Chondrocyte (in vitro differentiated cells): ENCODE measurements at regions not wholly inside any gene's neighbourhood (a gene's known extent, or its start where the extent isn't known, plus 50 kb on each side); places are given as distances from the start of the nearest gene placed in this dataset.
"Not testable (repeated sequence)": the region's sequence is repeated elsewhere in the genome, so short reads cannot be mapped to it uniquely, and the experiment has no call there.

ENCODE experiments used
- DNase-seq: peaks from one replicate; pipeline ENCODE4 v3.0.0; 2021; ENCODE audit warnings: mixed read lengths, low spot score
- H3K27ac Mint-ChIP-seq: one replicate; pipeline ENCODE4 v1.8.0; 2021; ENCODE audit warnings: mild to moderate bottlenecking, moderate library complexity, mixed read lengths; ENCODE audit not compliant: unreplicated experiment
- H3K27me3 Mint-ChIP-seq: 2 replicates; pipeline ENCODE4 v1.8.0; 2021; ENCODE audit warnings: low read depth, mixed read lengths
- H3K36me3 Mint-ChIP-seq: 2 replicates; pipeline ENCODE4 v1.8.0; 2021; ENCODE audit warnings: low read depth, mixed read lengths
- H3K4me1 Mint-ChIP-seq: 2 replicates; pipeline ENCODE4 v1.8.0; 2021; ENCODE audit warnings: low read depth, mild to moderate bottlenecking, mixed read lengths
- H3K4me3 Mint-ChIP-seq: one replicate; pipeline ENCODE4 v1.8.0; 2021; ENCODE audit warnings: mild to moderate bottlenecking, moderate library complexity, mixed read lengths; ENCODE audit not compliant: unreplicated experiment
- H3K9me3 Mint-ChIP-seq: 2 replicates; pipeline ENCODE4 v1.8.0; 2021; ENCODE audit warnings: low read depth, mixed read lengths

DNA sequence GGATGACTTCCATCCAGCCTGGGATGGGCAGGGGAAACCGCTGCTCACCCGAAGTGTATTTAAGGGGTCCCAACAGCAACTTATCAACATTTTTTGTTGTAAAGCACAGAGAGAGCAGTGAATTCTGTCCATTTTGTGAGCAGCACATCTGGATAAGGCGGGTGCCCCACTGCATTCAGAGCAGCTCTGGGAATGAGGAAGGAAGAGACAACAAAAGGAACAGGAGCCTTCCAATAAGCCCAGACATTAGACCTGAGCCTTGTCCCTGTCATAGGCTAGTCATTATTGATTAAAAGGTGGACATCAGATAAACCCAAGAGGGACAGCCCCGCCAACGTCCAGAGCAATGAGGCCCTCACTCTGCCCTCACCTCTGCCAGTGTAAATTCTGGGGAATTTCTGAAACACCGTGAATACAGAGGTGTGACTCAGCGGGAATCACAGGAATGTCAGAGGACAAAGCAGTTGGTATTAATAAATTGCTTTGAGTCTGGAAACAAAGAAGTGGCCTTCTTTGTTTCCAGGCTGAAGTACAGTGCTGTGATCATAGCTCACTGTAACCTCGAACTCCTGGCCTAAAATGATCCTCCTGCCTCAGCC is 78.2 kb upstream of the PLGLB2 start:
- H3K9me3 Mint-ChIP-seq, H3K36me3 Mint-ChIP-seq, DNase-seq, H3K27ac Mint-ChIP-seq, H3K27me3 Mint-ChIP-seq, H3K4me1 Mint-ChIP-seq, H3K4me3 Mint-ChIP-seq: not testable (repeated sequence)

DNA sequence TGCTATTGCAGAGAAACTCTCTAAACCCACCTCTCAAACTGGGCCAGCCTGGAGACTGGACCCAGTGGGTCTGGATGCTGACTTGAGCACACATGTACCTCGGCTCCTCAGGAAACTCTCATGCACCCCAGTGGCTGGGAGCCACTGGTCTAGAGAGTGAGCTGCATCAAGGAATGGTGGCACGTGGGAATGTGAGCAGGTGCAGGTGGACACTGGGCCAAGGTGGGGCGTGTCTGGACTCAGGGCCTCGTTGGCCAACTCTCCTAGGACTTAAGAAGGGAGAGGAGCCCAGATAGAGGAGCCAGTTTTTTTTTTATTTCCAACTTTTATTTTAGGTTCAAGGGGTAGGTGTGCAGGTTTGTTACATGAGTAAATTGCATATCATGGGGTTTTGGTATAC is 75.5 kb upstream of the PLGLB2 start:
- H3K9me3 Mint-ChIP-seq, H3K27me3 Mint-ChIP-seq, H3K4me3 Mint-ChIP-seq, H3K4me1 Mint-ChIP-seq, H3K27ac Mint-ChIP-seq, H3K36me3 Mint-ChIP-seq, DNase-seq: not testable (repeated sequence)

DNA sequence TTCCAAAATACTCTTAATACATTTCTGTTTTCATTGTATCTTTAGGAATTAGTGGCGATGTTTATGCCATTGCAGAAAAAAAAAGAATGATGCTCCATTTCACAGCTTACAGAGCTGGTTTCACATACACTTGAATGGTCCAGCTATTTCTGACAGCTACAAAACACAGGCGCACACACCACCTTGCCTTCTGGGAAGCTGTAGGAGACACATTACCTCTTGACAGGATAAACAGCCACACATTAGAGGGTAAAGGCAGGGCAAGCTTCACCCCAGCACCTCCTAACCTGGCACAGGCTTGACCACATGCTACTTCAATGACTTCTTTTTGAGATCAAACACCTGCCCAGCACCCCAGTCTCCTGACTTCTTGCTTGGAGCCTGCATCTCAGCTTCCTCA is 73.2 kb upstream of the PLGLB2 start:
- H3K36me3 Mint-ChIP-seq, H3K4me1 Mint-ChIP-seq, H3K27ac Mint-ChIP-seq, H3K4me3 Mint-ChIP-seq, DNase-seq, H3K27me3 Mint-ChIP-seq, H3K9me3 Mint-ChIP-seq: not testable (repeated sequence)

DNA sequence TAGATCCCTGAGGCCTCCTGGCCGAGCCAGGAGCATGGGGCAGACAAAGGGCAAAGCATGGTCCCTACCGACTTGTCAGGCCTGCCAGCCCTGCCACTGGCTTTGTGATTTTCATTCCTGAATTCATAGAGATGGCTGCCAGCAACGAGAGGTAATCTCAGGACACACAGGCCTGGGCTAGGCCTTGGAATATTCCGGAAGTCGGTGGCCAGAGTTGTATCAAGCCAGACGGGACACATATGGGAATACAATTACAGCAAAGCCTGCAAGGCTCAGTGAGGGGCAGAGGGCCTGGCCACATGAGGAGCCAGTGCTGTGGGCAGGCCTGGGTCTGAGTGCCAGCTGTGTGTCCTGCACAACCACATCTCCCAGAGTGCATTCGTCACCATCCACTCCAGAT is 72.4 kb upstream of the PLGLB2 start:
- H3K27me3 Mint-ChIP-seq, H3K9me3 Mint-ChIP-seq, H3K27ac Mint-ChIP-seq, H3K4me1 Mint-ChIP-seq, H3K36me3 Mint-ChIP-seq, DNase-seq, H3K4me3 Mint-ChIP-seq: not testable (repeated sequence)

DNA sequence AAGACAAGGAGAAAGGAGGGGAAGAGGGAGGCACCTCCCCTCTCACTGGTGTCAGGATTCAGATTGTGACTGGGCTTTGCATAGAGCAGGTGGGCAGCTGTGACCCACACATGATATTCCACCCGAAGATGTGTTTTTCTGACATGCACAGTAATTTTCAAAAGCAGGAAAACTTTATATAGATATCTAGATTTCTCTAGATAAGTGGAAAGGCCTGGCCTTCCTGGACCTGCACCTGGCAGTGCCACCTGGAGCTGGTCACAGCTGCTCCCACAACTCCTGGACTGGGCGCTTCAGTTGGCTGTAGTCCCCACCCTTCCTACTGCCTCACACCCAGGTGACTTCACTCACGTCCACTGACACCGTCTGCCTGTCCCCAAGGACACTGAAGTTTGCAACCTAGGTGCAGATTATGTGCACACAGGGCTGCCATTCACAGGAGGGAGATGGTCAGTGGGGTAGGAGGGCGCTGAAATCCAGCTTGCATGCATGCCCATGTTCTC is 70.4 kb upstream of the PLGLB2 start:
- not testable (repeated sequence) for H3K27me3 Mint-ChIP-seq, H3K4me1 Mint-ChIP-seq, H3K9me3 Mint-ChIP-seq, H3K4me3 Mint-ChIP-seq, DNase-seq, H3K27ac Mint-ChIP-seq, H3K36me3 Mint-ChIP-seq

DNA sequence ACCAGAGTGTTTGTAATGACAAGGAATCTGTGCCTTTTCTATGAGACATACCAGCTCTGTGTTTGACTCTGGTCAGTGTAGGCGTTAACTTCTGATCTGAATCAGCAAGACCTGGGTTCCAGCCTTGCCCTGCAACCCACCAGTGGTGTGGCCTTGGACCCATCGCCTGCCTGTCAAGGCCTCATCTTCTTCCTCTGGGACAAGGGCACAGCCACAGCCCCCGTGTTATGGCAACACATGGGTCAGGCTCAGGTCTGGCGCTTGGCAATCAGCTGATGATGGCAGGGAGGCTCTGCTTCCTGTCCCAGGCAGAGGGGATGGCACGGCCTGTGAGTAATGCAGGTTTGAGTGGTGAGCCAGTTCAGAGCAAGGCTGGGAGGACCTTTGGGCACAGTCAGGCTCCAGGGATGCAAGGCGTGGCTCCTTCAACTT is 69.1 kb upstream of the PLGLB2 start:
- not testable (repeated sequence) for H3K36me3 Mint-ChIP-seq, H3K27me3 Mint-ChIP-seq, H3K4me1 Mint-ChIP-seq, H3K9me3 Mint-ChIP-seq, DNase-seq, H3K27ac Mint-ChIP-seq, H3K4me3 Mint-ChIP-seq

DNA sequence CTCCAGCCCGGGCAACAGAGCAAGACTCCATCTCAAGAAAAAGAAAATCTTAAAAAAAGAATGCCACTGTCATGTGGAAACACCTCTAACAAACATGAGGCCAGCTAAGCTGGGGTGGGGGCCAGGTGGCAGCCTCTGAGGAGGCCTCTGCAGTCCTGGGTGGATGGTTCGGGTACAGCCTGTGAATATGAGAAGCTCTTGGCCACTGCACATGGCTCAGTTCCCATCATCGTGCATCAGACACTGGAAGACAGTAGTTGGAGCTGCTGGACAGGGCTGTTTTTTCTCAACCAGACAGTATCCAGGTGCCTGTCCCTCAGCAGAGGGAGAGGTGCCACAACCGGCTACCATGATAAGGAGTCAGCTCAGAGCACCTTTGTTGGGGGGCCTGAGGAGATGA is 67.9 kb upstream of the PLGLB2 start:
- not testable (repeated sequence) for H3K27me3 Mint-ChIP-seq, H3K4me3 Mint-ChIP-seq, DNase-seq, H3K9me3 Mint-ChIP-seq, H3K4me1 Mint-ChIP-seq, H3K36me3 Mint-ChIP-seq, H3K27ac Mint-ChIP-seq

DNA sequence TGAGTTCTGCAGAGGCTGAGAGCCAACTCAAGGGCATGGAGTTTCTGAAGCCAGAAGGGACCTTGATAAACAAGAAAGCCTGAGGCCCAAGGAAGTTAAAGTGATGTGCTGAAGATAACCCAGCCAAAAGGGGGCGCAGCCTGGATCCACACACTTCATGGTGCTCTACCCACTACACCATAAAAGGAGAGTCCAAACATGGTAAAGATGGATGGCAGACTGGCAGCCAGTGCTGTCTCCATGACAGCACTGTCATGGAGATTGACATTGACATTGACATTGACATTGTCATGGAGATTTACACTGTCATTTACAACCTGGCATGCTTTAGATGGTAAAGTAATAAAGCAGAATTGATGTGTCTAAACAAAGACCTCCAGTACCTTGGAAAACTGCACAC is 67.2 kb upstream of the PLGLB2 start:
- not testable (repeated sequence) for H3K9me3 Mint-ChIP-seq, H3K4me1 Mint-ChIP-seq, H3K27ac Mint-ChIP-seq, DNase-seq, H3K27me3 Mint-ChIP-seq, H3K4me3 Mint-ChIP-seq, H3K36me3 Mint-ChIP-seq

DNA sequence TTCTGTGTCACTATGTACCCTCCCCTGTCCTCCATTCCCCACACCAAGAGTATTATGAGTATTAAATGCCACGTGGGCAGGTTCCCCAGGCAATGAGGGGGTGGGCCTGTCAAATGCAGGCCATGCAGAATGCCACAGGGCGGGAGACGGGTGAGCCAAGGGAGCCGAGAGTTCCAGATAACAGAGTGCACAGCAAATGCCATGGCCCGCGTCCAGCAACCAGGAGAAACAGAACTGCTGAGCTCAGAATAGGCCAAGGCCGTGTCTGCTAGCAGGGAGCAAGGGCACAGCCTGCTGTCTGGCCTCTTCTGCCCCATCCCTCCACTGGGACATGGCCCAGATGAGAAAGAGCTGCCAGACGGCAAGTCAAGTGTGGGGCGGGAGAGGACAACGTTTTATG is 64.4 kb upstream of the PLGLB2 start:
- H3K4me1 Mint-ChIP-seq, H3K4me3 Mint-ChIP-seq, H3K27me3 Mint-ChIP-seq, H3K36me3 Mint-ChIP-seq, H3K9me3 Mint-ChIP-seq, DNase-seq, H3K27ac Mint-ChIP-seq: not testable (repeated sequence)

DNA sequence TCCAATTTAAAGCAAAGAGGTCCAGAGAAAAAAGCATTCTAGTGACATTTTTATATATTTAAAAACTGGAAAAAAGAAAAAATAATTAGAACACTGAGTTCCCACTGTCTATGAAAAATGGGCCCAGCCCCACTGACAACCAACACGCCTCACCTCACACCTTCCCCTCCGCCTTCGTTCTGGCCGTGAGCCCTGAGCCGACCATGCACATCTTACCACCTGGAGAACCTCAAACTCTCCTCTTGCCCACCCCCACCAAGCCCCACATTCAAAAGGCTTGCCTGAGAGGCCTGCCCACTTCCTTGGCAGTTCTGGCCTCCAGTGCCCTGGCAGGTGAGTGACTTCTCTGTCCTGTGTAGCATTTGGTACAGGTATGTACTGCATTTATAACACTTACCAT is 63.9 kb upstream of the PLGLB2 start:
- not testable (repeated sequence) for H3K36me3 Mint-ChIP-seq, H3K27me3 Mint-ChIP-seq, H3K4me1 Mint-ChIP-seq, H3K4me3 Mint-ChIP-seq, H3K27ac Mint-ChIP-seq, H3K9me3 Mint-ChIP-seq, DNase-seq

DNA sequence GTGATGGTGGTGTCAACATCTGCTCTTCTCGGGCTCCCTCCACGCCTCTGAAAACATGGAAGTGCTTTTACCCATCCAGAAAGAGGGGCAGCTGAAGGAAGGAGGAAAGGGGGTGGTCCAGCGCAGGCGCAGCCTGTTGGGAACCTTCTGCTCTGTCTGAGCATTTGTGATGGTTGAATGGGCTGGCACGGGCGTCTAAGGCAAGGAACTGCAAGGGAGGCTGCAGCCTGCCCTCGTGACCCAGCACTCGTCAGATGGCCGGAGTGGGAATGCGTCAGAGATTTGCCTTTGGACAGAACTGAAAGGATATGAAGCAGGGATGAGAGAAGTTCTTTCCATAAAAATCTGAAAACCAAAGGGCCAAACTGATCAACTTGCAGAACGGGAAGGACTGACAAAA is 62.3 kb upstream of the PLGLB2 start:
- H3K9me3 Mint-ChIP-seq, H3K4me1 Mint-ChIP-seq, H3K36me3 Mint-ChIP-seq, H3K4me3 Mint-ChIP-seq, H3K27me3 Mint-ChIP-seq, DNase-seq, H3K27ac Mint-ChIP-seq: not testable (repeated sequence)

DNA sequence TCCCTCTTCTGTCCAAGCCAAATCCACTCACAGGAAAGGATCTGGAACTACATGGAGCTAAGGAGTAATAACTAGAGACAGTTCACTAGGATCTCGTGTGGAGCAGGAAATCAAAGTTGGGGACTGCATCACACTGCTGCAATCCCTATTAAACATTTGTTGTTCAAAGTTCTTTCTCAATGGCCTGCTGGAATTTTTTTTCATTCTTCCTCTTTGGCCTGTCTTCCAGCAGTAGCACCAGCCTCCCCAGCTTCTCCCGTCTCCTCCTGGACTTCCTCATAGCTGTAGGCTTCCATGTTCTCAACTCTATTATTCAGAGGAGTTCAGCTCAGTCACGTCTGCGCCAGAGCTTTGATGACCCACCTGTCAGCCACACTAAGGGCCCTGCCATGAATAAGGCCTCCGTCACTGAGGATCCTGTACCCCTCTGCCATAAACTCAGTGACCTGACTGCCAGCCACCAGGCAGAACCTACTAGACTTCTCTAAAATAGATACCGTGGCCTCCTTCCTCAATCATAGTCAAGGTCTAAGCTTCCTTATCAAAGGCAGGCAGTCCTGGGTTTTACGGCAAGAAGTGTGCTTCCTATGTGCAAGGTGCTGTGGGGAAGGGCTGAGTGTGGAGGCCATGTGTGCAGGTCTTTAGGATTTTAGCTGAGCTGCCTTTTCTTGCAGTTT is 60.9 kb upstream of the PLGLB2 start:
- not testable (repeated sequence) for H3K27ac Mint-ChIP-seq, H3K9me3 Mint-ChIP-seq, H3K4me1 Mint-ChIP-seq, H3K36me3 Mint-ChIP-seq, H3K4me3 Mint-ChIP-seq, H3K27me3 Mint-ChIP-seq, DNase-seq

DNA sequence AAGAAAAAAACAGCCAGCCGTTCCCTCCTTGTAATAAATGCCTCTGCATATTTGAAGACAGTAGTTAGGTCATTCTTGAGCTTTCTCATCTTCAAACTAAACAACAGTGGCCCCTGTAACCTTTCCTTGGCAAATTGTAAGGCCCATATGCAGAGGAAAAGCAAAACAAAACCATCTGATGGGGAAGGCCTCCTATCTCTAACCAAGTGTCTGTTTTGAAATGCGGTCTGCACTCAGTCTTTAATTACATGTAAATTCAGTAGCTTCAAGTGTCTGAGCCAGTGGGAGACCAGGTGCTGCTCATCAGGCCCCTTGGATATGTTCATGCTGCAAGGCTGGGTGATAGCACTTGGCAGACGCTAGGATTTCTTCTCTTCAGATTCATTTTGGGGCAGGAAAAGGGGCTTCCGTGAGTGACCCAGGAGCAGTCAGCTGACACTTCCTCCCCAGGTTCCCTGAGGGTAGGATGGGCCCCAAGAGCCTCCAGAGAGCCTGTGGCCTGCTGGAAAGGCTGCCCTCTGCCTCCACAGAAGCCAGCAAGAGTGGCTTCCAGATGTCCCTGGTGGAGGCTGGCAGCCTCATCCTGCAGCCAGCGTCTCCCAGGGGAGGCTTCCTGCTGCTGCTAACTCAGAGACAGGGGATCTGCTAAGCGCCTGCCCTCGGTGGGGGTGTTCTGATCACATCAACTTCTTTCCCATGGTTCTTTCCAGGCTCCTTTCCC is 60.2 kb upstream of the PLGLB2 start:
- H3K4me1 Mint-ChIP-seq, H3K27me3 Mint-ChIP-seq, H3K9me3 Mint-ChIP-seq, H3K36me3 Mint-ChIP-seq, H3K4me3 Mint-ChIP-seq, H3K27ac Mint-ChIP-seq, DNase-seq: not testable (repeated sequence)
